ENCODE measurements at regions not wholly inside any gene's neighbourhood (a gene's known extent, or its start where the extent isn't known, plus 50 kb on each side); places are given as distances from the start of the nearest gene placed in this dataset.
"Not testable (repeated sequence)": the region's sequence is repeated elsewhere in the genome, so short reads cannot be mapped to it uniquely, and the experiment has no call there.

- no peak for DNase-seq (ENCODE audit: low read depth, low spot score)
These were observed 227.0 kb upstream of the ISL1 start for GRCh38 chr5:51156222-51156621.

GRCh38 chr5:51156838-51157237 lies 226.4 kb upstream of the ISL1 start:
- DNase-seq (ENCODE audit: low read depth, low spot score), result no peak
- no peak overlapping the region for H3K27ac ChIP-seq

More at GRCh38 chr5:51156222-51156621, 227.0 kb upstream of the ISL1 start:
- H3K27ac ChIP-seq, result no peak overlapping the region

GRCh38 chr5:51159164-51159563 lies 224.1 kb upstream of the ISL1 start:
- DNase-seq (ENCODE audit: low read depth, low spot score), result no peak
- no peak overlapping the region for H3K27ac ChIP-seq

- no peak overlapping the region for H3K27ac ChIP-seq
- no peak for DNase-seq (ENCODE audit: low read depth, low spot score)
These were observed 223.6 kb upstream of the ISL1 start for GRCh38 chr5:51159606-51160005.

GRCh38 chr5:51162245-51162644 lies 221.0 kb upstream of the ISL1 start:
- no peak overlapping the region for H3K27ac ChIP-seq
- DNase-seq (ENCODE audit: low read depth, low spot score), result no peak

DNA sequence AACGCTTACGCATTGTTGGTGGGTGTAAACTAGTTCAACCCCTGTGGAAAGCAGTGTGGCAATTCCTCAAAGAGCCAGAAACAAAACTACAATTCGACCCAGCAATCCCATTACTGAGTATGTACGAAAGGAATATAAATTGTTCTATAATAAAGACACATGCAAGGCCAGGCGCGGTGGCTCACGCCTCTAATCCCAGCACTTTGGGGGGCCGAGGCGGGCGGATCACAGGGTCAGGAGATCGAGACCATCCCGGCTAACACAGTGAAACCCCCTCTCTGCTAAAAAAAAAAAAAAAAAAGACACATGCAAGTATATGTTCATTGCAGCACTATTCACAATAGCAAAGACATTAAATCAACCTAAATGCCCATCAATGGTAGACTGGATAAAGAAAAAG lies 217.6 kb upstream of the ISL1 start:
- not testable (repeated sequence) for DNase-seq (ENCODE audit: low read depth, low spot score); H3K27ac ChIP-seq

DNA sequence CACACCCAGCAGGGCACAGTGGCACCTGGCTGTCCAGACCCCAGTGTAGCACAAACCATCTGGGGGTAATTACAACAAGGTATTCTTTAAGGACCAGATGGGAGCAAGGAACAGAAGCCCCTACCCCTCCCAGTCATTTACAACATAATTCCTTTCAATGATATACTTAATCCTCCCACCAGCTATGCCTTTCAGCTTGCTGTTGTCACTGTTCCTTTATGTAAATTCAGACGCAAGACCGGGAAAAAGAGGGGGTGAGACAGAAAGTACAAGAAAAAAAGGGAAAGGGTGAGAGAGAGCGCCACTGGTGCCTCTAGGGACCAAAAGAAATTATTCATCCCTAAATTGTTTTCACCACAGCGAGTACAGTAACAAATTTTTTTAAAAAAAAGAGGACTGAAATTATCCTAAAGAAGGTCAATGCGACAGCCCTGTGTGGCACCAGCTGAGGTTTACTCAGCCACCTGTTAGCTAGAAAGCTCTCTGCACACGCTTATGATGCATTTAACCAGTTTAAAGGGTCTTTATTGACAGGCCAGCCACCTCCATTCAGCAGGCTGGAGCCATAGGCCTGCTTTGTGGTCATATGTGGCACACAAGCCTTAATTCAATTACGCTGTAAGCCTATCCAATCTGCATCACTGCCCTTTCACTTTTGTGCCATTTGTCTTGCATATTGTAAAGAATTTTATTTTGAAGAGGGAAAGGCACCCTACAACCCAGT lies 210.2 kb upstream of the ISL1 start:
- no peak for DNase-seq (ENCODE audit: low read depth, low spot score)
- H3K27ac ChIP-seq, result no peak overlapping the region

DNA sequence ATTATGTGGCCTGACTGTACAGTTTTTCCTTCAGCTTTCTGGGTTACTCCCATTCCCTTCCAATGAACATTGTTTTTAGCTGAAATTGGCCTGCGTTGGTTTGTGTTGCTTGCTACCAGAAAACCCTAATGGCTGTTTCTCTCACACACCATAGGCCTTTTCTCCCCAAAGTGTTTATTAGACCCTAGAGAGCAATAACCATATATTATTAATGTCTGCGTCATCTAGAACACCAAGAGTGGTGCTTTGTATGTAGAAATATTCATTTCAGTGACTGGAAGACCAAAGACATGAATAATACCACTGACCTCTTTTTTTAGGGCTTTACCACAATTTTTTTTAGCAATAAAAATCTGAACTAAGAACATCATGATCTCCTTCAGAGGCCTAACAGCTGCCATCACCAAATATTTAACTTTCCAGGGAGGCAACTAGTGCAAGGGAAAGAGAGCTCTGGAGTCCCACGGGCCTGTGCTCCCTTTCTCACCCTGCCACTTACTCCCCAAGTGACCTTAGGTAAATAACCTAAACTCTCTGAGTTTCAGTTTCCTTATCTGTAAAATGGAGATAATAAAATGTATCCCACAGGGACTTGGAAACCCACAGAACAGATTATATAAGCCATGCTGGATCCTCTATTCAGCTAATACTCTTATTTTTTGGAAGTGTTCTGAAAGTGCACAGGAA lies 201.9 kb upstream of the ISL1 start:
- DNase-seq (ENCODE audit: low read depth, low spot score), result no peak
- no peak overlapping the region for H3K27ac ChIP-seq

- no peak overlapping the region for H3K27ac ChIP-seq
- no peak for DNase-seq (ENCODE audit: low read depth, low spot score)
These were observed 197.4 kb upstream of the ISL1 start for GRCh38 chr5:51185850-51186329.

DNA sequence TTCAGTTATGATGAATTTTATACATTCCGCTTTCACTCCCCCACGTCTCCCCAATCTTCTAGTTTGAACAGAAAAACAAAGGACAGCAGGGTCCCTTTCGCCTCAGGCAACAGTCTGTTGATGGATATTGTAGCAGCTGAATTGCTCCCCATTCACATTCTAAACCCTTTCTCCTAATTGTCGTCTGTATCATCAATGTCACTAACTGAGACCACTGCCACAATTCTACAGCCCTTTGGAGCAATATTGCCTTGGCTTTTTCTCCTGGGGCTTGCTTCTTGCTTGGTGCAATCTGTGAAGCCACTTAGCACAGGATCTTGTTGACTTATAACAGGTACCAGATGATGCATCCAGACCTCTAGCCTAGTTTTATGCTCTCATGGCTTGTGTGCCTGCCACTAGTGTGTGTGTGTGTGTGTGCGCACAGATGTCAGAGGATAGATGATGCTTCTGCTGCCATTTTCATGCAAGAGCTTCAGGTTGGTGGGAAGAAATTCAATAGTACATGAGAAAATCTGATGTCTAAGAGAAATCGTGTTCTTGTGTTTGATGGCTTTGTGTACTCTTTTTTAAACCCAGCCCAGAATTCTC lies 195.2 kb upstream of the ISL1 start:
- DNase-seq (ENCODE audit: low read depth, low spot score), result no peak
- no peak overlapping the region for H3K27ac ChIP-seq

- no peak for DNase-seq (ENCODE audit: low read depth, low spot score)
These were observed 188.6 kb upstream of the ISL1 start for GRCh38 chr5:51194671-51195070.

GRCh38 chr5:51201024-51201423 lies 182.2 kb upstream of the ISL1 start:
- H3K27ac ChIP-seq, result no peak overlapping the region
- no peak for DNase-seq (ENCODE audit: low read depth, low spot score)

More at GRCh38 chr5:51194671-51195070, 188.6 kb upstream of the ISL1 start:
- H3K27ac ChIP-seq, result no peak overlapping the region

DNA sequence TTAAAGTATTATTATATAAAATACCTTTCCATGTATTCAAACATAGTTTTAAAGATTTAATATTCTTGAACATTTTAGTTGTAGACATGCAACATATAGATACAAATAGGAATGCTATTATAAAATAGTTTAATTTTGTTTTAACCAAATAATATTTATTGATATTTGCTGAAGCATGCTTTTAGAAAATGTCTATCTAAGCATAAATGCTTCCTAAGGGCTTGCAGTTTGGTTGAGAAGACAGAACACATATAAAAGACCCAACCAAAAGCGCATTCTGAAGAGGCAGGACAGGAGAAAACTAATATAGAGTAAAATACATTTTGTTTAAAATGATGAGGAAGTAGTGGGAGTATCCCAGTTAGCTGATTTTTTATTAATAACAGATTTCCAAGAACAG lies 181.5 kb upstream of the ISL1 start:
- H3K27ac ChIP-seq, result no peak overlapping the region
- no peak for DNase-seq (ENCODE audit: low read depth, low spot score)

GRCh38 chr5:51202161-51202560 lies 181.1 kb upstream of the ISL1 start:
- DNase-seq (ENCODE audit: low read depth, low spot score), result no peak
- no peak overlapping the region for H3K27ac ChIP-seq

DNA sequence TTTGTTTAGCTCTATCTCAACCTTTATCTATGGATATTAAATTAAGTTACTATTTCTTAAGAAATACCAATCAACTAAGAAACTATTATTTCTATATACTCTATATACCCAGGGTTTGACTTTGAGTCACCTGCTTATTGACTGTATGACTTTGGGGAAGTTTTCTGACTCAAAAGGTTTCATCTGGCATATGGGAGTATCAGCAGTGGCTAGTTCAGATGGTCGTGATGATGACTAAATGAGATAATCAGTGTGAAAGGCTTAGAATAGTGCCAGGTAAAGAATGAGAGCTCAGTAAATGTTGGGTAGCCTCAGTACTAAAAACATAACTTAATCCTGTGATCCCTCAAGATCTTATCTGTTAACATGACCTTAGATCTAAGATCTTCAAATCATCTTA lies 179.7 kb upstream of the ISL1 start:
- no peak for DNase-seq (ENCODE audit: low read depth, low spot score)
- H3K27ac ChIP-seq, result no peak overlapping the region

DNA sequence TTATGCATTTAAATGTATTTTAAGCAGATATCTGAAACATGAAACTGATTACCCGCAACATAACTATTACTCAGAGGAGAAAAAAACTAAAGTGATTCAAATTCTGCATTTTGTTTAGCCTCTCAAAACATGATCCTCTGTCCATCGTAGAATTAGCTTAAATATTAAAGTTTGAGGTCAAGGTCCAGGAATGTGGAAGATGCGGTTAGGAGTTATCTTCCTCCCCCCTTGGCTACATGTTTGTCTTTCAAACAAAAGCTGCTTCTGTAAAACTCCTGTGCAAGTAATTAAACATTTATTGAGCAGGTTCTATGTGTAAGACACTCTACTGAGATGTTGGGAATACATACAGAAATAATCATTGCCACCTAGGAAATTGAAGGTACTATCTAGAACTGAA lies 175.0 kb upstream of the ISL1 start:
- DNase-seq (ENCODE audit: low read depth, low spot score), result no peak
- no peak overlapping the region for H3K27ac ChIP-seq

GRCh38 chr5:51214746-51215145 lies 168.5 kb upstream of the ISL1 start:
- DNase-seq (ENCODE audit: low read depth, low spot score), result no peak
- no peak overlapping the region for H3K27ac ChIP-seq

DNA sequence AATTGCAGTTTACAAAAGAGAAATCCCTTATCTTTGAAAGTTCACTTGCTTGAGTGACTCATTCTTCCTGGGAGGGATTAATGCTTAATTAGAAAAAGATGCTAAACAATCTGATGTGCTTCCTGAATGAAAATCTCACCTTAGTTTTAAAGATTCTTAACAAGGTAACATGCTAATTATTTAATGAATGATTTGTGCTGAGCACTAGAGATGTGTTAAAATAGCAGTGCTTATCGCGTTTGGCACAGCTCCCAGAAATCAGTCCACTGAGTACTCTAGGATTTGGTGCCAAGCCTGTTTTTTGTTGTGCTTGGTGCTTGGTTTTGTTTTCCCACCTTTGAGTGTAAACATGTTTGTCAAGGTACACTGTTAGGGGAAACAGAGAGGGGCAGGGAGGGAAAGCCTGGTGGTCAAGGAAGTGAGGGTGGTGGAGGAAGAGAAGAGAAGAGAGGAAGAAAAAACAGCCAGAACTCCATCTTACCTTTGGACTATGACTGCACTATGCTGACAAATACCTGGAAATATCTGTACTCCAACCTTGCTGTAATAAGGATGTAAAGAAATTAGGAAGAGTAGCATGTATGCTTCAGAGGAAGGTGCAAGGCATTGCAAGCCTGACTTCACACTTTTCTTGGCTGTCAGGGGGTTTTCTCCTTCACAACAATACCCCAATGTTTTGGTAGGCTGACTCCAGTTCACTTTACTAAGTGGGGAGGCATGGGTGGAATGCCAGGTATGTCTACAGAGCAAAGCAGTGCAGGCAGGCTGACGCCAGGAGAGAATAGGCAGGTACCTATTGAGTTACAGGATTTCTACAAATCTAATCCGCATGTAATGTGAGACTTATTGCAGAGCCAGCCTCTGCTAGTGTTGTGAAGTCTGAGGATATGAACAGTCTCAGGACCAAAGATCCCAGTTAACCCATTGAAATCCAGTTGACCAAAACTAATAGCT lies 157.2 kb upstream of the ISL1 start:
- peak; percentile 10 for DNase-seq (ENCODE audit: low read depth, low spot score)
- no peak overlapping the region for H3K27ac ChIP-seq

GRCh38 chr5:51227963-51228470 lies 155.2 kb upstream of the ISL1 start:
- no peak for DNase-seq (ENCODE audit: low read depth, low spot score)
- H3K27ac ChIP-seq, result no peak overlapping the region

DNA sequence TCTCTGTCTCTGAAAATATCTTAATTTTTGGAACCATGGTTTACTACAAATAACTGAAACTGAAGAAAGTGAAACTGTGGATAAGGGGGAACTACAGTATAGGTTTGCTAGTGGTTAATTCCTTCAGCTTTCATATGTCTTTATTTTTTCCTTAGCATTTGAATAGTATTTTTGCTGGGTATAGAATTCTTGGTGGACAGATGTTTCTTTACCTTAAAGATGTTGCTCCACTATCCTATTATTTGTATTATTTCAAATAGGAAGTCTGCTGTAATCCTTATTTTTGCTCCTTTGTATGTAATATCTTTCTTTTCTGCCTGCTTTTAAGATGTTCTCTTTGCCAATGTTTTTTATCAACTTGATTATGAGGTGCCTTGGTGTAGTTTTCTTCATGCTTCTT lies 152.9 kb upstream of the ISL1 start:
- DNase-seq (ENCODE audit: low read depth, low spot score), result no peak
- H3K27ac ChIP-seq, result no peak overlapping the region

Measured in epithelial cell of prostate (primary cell).